ENCODE measurements at regions not wholly inside any gene's neighbourhood (a gene's known extent, or its start where the extent isn't known, plus 50 kb on each side); places are given as distances from the start of the nearest gene placed in this dataset.
"Not testable (repeated sequence)": the region's sequence is repeated elsewhere in the genome, so short reads cannot be mapped to it uniquely, and the experiment has no call there.

DNA sequence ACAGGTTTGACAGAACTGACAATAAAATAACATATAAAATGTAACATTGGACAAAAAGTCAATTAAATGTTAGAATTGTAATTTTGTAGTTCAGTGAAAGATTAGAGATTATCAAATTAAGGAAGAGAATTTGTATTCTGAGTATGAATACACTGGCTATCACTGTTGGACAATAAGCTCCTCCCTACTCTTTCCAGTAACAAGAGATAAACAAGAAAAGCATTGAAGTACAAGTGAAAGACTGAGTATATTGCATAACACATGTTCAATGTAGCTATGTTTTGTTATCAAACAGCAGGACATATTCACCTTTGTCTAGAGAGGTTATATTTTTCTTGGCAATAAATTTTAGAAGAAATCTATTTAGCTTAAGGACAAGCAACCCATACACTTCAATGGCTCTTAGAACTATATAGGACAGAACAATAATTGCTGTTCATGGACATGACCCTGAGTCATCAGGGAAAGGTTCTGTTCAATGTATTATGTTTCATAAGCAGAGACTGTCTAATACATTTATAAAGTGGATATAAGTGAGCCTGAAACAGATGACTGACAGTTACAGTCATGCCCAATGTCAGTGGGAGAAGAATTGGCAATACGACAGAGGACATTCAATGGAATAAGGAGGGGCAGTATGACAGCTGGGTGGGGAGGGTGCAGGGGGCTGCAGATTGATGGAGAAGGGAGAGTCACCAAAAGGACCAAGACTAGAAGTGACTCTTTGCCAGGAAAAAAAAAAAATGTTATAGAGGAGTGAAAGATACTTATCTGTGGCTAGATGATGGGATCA, 520.4 kb downstream of the FRK start:
- TF ChIP-seq JUND (IDR thresholded peaks at IDR 0.05; ENCODE audit: low read depth) = no peak
- in situ Hi-C loops (cut with HindIII; ENCODE audit: low pct_unique_long_range_greater_than_20kb, low sequenced_read_pairs) = no loop called here
- no peak for DNase-seq (ENCODE audit: low read depth in 1 of 2, low spot score in 1 of 2)

DNA sequence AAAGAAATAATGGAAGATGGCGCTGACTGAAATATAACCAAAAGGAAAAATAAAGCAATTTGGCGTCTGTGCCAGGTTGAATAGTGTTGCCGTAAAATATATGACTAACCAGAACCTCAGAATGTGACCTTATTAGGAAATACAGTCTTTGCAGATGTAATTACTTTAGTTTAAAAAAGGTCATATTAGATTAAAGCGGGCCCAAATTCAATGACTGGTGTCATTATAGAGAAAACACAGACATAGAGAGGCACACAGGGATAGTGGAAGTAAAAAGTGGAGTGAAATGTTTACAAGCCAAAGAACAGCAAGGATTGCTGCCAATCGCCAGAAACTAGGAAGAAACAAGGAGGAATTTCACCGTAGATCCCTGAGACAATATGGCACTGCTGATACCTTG, 521.2 kb downstream of the FRK start:
- no peak for TF ChIP-seq JUND (IDR thresholded peaks at IDR 0.05; ENCODE audit: low read depth)
- in situ Hi-C loops (cut with HindIII; ENCODE audit: low pct_unique_long_range_greater_than_20kb, low sequenced_read_pairs) = no loop called here
- no peak for DNase-seq (ENCODE audit: low read depth in 1 of 2, low spot score in 1 of 2)

- no peak for TF ChIP-seq JUND (IDR thresholded peaks at IDR 0.05; ENCODE audit: low read depth)
- no peak for DNase-seq (ENCODE audit: low read depth in 1 of 2, low spot score in 1 of 2)
- in situ Hi-C loops (cut with HindIII; ENCODE audit: low pct_unique_long_range_greater_than_20kb, low sequenced_read_pairs) = no loop called here
Observed at GRCh38 chr6:115524821-115525220, 535.9 kb downstream of the FRK start.

- in situ Hi-C loops (cut with HindIII; ENCODE audit: low pct_unique_long_range_greater_than_20kb, low sequenced_read_pairs); DNase-seq (ENCODE audit: low read depth in 1 of 2, low spot score in 1 of 2): not testable (repeated sequence)
Observed at GRCh38 chr6:115521747-115522146, 538.9 kb downstream of the FRK start.

DNA sequence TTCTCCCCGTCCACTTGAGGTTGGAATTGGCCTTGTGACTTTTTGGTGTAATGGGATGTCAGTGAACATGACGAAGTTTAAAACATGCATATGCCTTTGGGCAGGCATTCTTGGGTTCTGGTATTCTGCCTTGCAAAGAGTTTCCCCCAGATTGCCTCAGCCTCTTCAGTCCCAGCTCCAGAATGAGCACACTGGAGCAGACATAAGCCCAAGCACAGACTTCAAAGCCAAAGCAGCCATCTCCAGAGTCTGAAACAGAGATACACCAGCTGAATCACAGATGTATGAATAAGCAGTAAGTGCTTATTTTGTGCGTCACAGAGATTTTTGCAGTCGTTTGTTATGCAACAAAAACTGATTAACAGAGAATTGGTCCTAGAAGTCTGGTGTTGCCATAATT, 546.0 kb downstream of the FRK start:
- no peak for DNase-seq (ENCODE audit: low read depth in 1 of 2, low spot score in 1 of 2)
- TF ChIP-seq JUND (IDR thresholded peaks at IDR 0.05; ENCODE audit: low read depth) = no peak
- in situ Hi-C loops (cut with HindIII; ENCODE audit: low pct_unique_long_range_greater_than_20kb, low sequenced_read_pairs) = no loop called here

DNA sequence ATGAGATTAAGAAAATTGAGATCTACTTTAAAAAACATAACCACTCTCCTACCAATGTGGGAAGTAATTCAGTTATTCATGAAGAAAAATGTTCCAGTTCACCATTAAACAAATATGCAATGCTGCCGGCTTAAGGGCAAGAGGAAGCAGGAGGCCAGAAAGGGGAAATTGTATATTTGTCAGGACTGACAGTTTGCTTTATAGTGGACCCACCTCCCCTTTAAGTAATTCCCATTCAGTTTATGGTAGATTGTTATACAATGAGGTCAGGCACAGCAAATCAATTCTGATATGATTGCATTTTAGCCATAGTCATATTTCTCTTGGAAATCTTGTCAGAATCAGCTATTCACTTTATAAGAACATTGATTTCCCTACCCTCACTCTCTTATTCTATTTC, 547.8 kb downstream of the FRK start:
- no peak for DNase-seq (ENCODE audit: low read depth in 1 of 2, low spot score in 1 of 2)
- in situ Hi-C loops (cut with HindIII; ENCODE audit: low pct_unique_long_range_greater_than_20kb, low sequenced_read_pairs) = no loop called here
- TF ChIP-seq JUND (IDR thresholded peaks at IDR 0.05; ENCODE audit: low read depth) = no peak

DNA sequence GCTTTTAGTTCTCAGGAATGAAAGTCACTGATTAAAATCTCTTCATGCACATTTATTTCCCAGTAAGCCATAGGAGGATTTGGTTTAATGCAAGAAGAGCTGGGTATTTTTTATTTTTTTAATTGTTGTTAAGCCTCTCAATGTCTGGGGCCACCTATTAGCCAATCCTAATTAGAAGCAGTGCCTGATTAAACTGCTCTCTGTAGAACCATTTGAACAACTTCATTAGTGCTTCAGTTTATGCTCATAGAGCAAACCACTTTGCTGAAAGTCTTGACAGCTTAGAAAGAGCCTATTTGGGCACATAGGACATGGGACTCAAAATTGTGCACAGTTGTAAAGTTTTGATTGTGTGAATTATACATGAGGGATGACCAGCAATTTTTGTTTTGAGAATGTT, 548.9 kb downstream of the FRK start:
- no peak for DNase-seq (ENCODE audit: low read depth in 1 of 2, low spot score in 1 of 2)
- in situ Hi-C loops (cut with HindIII; ENCODE audit: low pct_unique_long_range_greater_than_20kb, low sequenced_read_pairs) = no loop called here
- no peak for TF ChIP-seq JUND (IDR thresholded peaks at IDR 0.05; ENCODE audit: low read depth)

DNA sequence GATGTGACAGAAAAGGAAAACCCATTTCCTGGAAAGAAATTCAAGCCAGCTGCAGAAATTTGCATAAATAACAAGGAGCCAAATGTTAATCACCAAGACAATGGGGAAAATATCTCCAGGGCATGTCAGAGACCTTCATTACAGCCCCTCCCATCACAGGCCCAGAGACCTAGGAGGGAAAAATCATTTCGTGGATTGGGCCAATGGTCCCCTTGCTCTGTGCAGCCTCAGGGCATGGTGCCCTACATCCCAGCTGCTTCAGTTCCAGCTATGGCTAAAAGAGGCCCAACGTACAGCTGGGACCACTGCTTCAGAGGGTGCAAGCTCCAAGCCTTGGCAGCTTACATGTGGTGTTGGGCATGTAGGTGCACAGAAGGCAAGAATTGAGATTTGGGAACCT, 558.3 kb downstream of the FRK start:
- not testable (repeated sequence) for DNase-seq (ENCODE audit: low read depth in 1 of 2, low spot score in 1 of 2)

DNA sequence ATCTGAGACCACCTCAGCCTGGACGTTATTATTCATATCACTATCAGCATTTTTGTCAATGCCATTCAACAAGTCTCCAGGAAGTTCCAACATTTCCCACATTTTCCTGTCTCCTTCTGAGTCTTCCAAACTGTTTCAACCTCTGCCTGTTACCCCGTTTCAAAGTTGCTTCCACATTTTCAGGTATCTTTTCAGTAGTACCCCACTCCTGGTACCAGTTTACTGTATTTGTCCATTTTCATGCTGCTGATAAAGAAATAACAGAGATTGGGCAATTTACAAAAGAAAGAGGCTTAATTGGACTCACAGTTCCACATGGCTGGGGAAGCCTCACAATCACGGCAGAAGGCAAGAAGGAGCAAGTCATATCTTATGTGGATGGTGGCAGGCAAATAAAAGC, 565.5 kb downstream of the FRK start:
- TF ChIP-seq JUND (IDR thresholded peaks at IDR 0.05; ENCODE audit: low read depth) = no peak
- in situ Hi-C loops (cut with HindIII; ENCODE audit: low pct_unique_long_range_greater_than_20kb, low sequenced_read_pairs) = no loop called here
- DNase-seq (ENCODE audit: low read depth in 1 of 2, low spot score in 1 of 2) = no peak

More for the DNA sequence above, 558.3 kb downstream of the FRK start:
- in situ Hi-C loops (cut with HindIII; ENCODE audit: low pct_unique_long_range_greater_than_20kb, low sequenced_read_pairs) = not testable (repeated sequence)

- no peak for TF ChIP-seq JUND (IDR thresholded peaks at IDR 0.05; ENCODE audit: low read depth)
- DNase-seq (ENCODE audit: low read depth in 1 of 2, low spot score in 1 of 2) = no peak
- in situ Hi-C loops (cut with HindIII; ENCODE audit: low pct_unique_long_range_greater_than_20kb, low sequenced_read_pairs) = no loop called here
Observed at GRCh38 chr6:115487331-115487730, 573.4 kb downstream of the FRK start.

DNA sequence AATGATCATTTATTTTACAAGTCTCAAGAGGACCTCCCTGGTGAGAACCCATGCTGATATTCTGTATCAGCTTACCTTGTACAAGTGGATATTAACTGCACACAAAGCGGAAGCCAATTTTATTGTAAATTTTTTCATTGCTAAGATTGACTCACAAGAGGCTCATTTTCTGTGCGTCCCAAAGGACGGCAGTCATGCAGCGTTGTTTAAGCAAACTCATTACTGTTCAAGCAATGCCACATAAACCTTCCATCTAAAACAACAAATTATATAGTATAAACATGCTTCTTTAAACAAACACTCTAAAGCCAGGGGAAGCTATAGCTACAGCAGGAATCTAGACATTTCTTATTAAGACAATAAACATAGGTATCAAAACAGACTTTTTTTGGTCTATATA, 575.3 kb downstream of the FRK start:
- no peak for DNase-seq (ENCODE audit: low read depth in 1 of 2, low spot score in 1 of 2)
- no peak for TF ChIP-seq JUND (IDR thresholded peaks at IDR 0.05; ENCODE audit: low read depth)
- in situ Hi-C loops (cut with HindIII; ENCODE audit: low pct_unique_long_range_greater_than_20kb, low sequenced_read_pairs) = no loop called here

- in situ Hi-C loops (cut with HindIII; ENCODE audit: low pct_unique_long_range_greater_than_20kb, low sequenced_read_pairs); DNase-seq (ENCODE audit: low read depth in 1 of 2, low spot score in 1 of 2): not testable (repeated sequence)
Observed at GRCh38 chr6:115480543-115480942, 580.1 kb downstream of the FRK start.

DNA sequence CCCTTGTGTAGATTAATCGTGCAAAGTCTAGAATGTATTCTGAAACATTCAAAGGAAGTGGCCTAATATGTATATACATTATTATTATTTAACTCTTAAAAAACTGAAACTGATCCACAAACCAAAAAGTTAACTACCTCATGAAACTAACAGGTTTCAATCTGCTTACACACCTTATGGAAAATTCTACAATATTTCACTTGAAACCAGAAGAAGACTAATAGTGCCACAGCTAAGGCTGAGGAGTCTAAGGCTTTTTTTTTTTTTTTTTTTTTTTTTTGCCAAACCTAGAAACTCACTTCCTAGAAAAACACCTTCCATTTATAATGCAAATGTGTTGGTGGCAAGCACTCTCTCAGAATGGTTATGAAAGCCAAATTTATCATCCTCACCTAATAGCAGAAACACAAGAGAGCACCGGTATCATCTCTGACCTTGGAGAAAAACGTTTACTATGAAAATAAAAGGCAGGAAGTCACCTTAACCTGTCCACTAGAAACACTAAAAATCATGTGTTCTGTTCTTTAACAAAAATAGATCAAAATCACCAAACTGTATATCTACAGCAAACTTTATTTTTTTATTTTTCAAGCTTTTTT, 586.1 kb downstream of the FRK start:
- in situ Hi-C loops (cut with HindIII; ENCODE audit: low pct_unique_long_range_greater_than_20kb, low sequenced_read_pairs) = no loop called here
- no peak for TF ChIP-seq JUND (IDR thresholded peaks at IDR 0.05; ENCODE audit: low read depth)
- no peak for DNase-seq (ENCODE audit: low read depth in 1 of 2, low spot score in 1 of 2)
